Mesendoderm (in vitro differentiated cells): ENCODE measurements at regions not wholly inside any gene's neighbourhood (a gene's known extent, or its start where the extent isn't known, plus 50 kb on each side); places are given as distances from the start of the nearest gene placed in this dataset.

Experiments
- DNase-seq: peaks from one replicate; pipeline ENCODE4 v3.0.0; 2013
- H2AK5ac ChIP-seq: 2 replicates; pipeline ENCODE4 v1.6.1; 2013; ENCODE audit warnings: low read length, inconsistent platforms
- H2BK120ac ChIP-seq: 2 replicates; pipeline ENCODE4 v1.6.1; 2013; ENCODE audit warnings: low read depth, mild to moderate bottlenecking, low read length, moderate library complexity, mixed read lengths
- H2BK15ac ChIP-seq: replicated peaks from 2 replicates; pipeline ENCODE4 v1.6.1; 2013; ENCODE audit warnings: low read depth, mild to moderate bottlenecking, moderate library complexity
- H2BK5ac ChIP-seq: 2 replicates; pipeline ENCODE4 v1.6.1; 2013; ENCODE audit warnings: low read length, inconsistent platforms
- H3K18ac ChIP-seq: 2 replicates; pipeline ENCODE4 v1.6.1; 2013; ENCODE audit warnings: mild to moderate bottlenecking, low read length, mixed read lengths
- H3K23ac ChIP-seq: one replicate; pipeline ENCODE4 v1.6.1; 2013; ENCODE audit warnings: low read length
- H3K27ac ChIP-seq: 2 replicates; pipeline ENCODE4 v1.5.1; 2013; ENCODE audit warnings: low read depth, mild to moderate bottlenecking, inconsistent platforms, low read length, moderate library complexity
- H3K27me3 ChIP-seq: 2 replicates; pipeline ENCODE4 v1.6.1; 2013; ENCODE audit warnings: low read length, control low read depth, mild to moderate bottlenecking, inconsistent platforms; ENCODE audit not compliant: insufficient read depth, poor library complexity
- H3K36me3 ChIP-seq: 2 replicates; pipeline ENCODE4 v1.6.1; 2013; ENCODE audit warnings: low read length, inconsistent platforms; ENCODE audit not compliant: control insufficient read depth, insufficient read depth
- H3K4ac ChIP-seq: one replicate; pipeline ENCODE4 v1.6.1; 2013; ENCODE audit warnings: low read depth, mild to moderate bottlenecking, low read length, moderate library complexity
- H3K4me1 ChIP-seq: 2 replicates; pipeline ENCODE4 v1.6.1; 2013; ENCODE audit warnings: low read depth, low read length, inconsistent platforms; ENCODE audit not compliant: control insufficient read depth
- H3K4me2 ChIP-seq: 2 replicates; pipeline ENCODE4 v1.6.1; 2013; ENCODE audit warnings: low read length
- H3K4me3 ChIP-seq: 2 replicates; pipeline ENCODE4 v1.5.1; 2013; ENCODE audit warnings: mild to moderate bottlenecking, low read length
- H3K56ac ChIP-seq: one replicate; pipeline ENCODE4 v1.6.1; 2013; ENCODE audit warnings: low read length
- H3K79me1 ChIP-seq: 2 replicates; pipeline ENCODE4 v1.6.1; 2013; ENCODE audit warnings: low read length, inconsistent platforms
- H3K79me2 ChIP-seq: 2 replicates; pipeline ENCODE4 v1.6.1; 2013; ENCODE audit warnings: mild to moderate bottlenecking, low read length; ENCODE audit not compliant: control insufficient read depth, insufficient read depth
- H3K9ac ChIP-seq: 2 replicates; pipeline ENCODE4 v1.6.1; 2013; ENCODE audit warnings: low read length, inconsistent platforms
- H4K5ac ChIP-seq: one replicate; pipeline ENCODE4 v1.6.1; 2013; ENCODE audit warnings: low read length
- H4K8ac ChIP-seq: one replicate; pipeline ENCODE4 v1.6.1; 2013; ENCODE audit warnings: low read depth, mild to moderate bottlenecking, control low read depth, low read length, moderate library complexity
- WGBS: extraction: QIAGEN DNeasy Blood & Tissue Kit; methylation state at CpG from one replicate; pipeline ENCODE4 v1.1.7; 2013; ENCODE audit warnings: low lambda C conversion rate, missing lambda C conversion rate; ENCODE audit not compliant: insufficient coverage; ENCODE audit errors: extremely low coverage; 5-methylcytosine and 5-hydroxymethylcytosine counted together

DNA sequence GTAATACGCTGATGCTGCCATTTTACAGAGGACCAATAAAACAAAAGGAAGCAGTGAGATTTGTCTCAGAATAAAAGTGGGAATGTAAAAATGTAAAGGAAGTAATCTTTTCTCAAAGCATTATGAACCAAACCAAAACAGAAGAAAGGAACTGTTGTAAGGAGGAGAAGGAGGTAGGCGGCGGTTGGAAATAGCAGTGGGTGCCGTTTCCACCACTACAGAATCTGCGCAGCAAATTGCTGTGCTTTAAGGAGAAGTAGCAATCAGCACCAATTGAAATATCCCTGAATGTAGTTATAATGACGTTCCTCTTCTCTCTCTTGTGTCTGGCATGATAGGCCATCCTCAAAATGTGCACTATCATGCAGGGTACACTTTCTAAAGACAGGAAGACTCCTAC is 455.1 kb upstream of the TLE4 start:
- H3K9ac ChIP-seq, result no peak overlapping the region
- WGBS, result no CpG with 5 or more reads among the region's 6 CpGs

DNA sequence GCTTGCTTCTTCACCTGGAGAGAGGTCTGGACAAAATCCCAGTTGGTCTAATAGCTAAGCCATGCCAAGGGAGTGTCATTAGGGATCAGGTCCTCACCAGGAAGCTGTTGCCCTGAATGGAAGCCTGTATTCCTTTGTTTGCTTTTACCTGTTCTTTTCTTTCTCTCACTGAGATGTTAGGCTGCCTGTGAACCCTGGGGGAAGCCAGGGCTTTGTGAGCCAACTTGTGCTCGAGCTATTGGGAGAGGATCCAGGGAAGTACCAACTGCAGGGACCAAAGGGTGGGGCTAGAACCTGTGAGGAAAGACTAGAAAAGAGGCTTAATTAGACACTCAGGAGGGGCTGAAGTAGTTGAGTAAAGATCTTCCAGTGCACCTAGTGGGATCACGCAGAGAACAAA is 451.2 kb upstream of the TLE4 start:
- H2AK5ac ChIP-seq, result no peak overlapping the region

More for the DNA sequence above, 455.1 kb upstream of the TLE4 start:
- Histone ChIP-seq H4K5ac (no peak overlapping the region), H3K79me2 (no peaks in the 10 kb centered on the region), H3K79me1 (no peaks in the 10 kb centered on the region), H3K4me1 (no peaks in the 10 kb centered on the region), H3K27ac (no peak overlapping the region), H3K18ac (no peak overlapping the region), H3K56ac (no peak overlapping the region), H2BK120ac (no peak overlapping the region), H3K4me3 (no peak overlapping the region), H2BK5ac (no peak overlapping the region), H3K4ac (no peak overlapping the region), H3K27me3 (no peaks in the 10 kb centered on the region), H3K36me3 (no peaks in the 10 kb centered on the region), H4K8ac (no peak overlapping the region), H2AK5ac (no peak overlapping the region), H3K23ac (no peak overlapping the region), H3K4me2 (no peak overlapping the region), H2BK15ac (no peak overlapping the region)
- no peak for DNase-seq

DNA sequence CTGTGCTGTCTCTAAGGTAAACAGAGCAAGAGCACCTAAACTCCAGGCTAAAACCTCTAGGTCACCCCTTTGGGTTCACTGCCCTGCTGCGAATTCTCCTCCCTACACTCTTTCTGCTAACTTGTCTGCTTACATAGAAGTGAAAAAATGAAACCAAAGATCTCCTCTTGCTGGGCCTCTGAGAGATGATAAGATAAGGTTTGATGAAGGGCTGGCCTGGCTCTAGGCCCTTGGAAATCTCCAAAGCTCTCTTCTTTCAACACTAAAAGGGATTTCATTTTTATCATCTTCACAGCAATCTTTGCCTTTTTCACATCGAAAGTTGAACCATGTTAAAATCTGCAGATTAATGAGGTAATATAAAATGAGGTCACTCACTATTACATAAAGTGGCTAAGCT is 450.8 kb upstream of the TLE4 start:
- Histone ChIP-seq H3K4ac (no peak overlapping the region), H3K27ac (no peak overlapping the region)

More for the DNA sequence above, 451.2 kb upstream of the TLE4 start:
- Histone ChIP-seq H3K36me3 (no peaks in the 10 kb centered on the region), H3K79me1 (no peaks in the 10 kb centered on the region), H3K79me2 (no peaks in the 10 kb centered on the region), H3K4me2 (no peak overlapping the region), H2BK120ac (no peak overlapping the region), H3K9ac (no peak overlapping the region), H4K8ac (no peak overlapping the region), H2BK15ac (no peak overlapping the region), H3K56ac (no peak overlapping the region), H3K18ac (no peak overlapping the region), H4K5ac (no peak overlapping the region), H2BK5ac (no peak overlapping the region), H3K4me3 (no peak overlapping the region), H3K4me1 (no peaks in the 10 kb centered on the region), H3K27ac (no peak overlapping the region), H3K27me3 (no peaks in the 10 kb centered on the region), H3K4ac (no peak overlapping the region), H3K23ac (no peak overlapping the region)
- WGBS, result no CpG with 5 or more reads among the region's 2 CpGs
- DNase-seq, result no peak

DNA sequence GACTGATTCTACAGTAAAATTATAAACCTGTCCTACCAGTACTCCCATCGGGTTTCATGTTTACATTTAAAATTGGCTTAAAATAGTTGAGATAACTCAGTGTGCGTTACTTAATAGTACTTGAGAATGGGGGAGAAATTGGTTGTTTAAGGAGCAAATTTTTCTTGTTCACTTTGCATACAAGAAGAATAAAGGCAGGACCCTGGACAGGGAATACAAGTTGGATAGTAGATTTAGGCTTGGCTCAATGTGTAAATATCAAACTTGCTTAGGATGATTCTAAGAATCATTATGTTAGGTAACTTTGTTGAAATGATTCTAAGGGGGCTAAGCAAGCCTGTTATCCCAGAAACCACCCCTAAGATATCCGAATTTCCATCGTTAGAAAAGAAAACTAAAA is 448.4 kb upstream of the TLE4 start:
- Histone ChIP-seq H4K8ac (no peak overlapping the region), H4K5ac (no peak overlapping the region), H3K36me3 (no peaks in the 10 kb centered on the region), H3K9ac (no peak overlapping the region), H3K27ac (no peak overlapping the region), H3K18ac (no peak overlapping the region), H3K56ac (no peak overlapping the region), H3K27me3 (no peaks in the 10 kb centered on the region), H3K4ac (no peak overlapping the region), H2BK15ac (no peak overlapping the region), H3K23ac (no peak overlapping the region), H2BK120ac (no peak overlapping the region), H3K4me2 (no peak overlapping the region), H3K79me1 (no peaks in the 10 kb centered on the region), H2AK5ac (no peak overlapping the region), H3K79me2 (no peaks in the 10 kb centered on the region), H3K4me3 (no peak overlapping the region), H3K4me1 (no peaks in the 10 kb centered on the region), H2BK5ac (no peak overlapping the region)
- no CpG with 5 or more reads among the region's 4 CpGs for WGBS
- no peak for DNase-seq

More for the DNA sequence above, 450.8 kb upstream of the TLE4 start:
- Histone ChIP-seq H3K9ac (no peak overlapping the region), H4K5ac (no peak overlapping the region), H2AK5ac (no peak overlapping the region), H3K79me2 (no peaks in the 10 kb centered on the region), H3K4me1 (no peaks in the 10 kb centered on the region), H3K36me3 (no peaks in the 10 kb centered on the region), H3K23ac (no peak overlapping the region), H3K79me1 (no peaks in the 10 kb centered on the region), H2BK5ac (no peak overlapping the region), H3K18ac (no peak overlapping the region), H3K4me3 (no peak overlapping the region), H4K8ac (no peak overlapping the region), H3K56ac (no peak overlapping the region), H3K4me2 (no peak overlapping the region), H3K27me3 (no peaks in the 10 kb centered on the region), H2BK120ac (no peak overlapping the region), H2BK15ac (no peak overlapping the region)
- no CpG with 5 or more reads among the region's 2 CpGs for WGBS
- DNase-seq, result no peak

DNA sequence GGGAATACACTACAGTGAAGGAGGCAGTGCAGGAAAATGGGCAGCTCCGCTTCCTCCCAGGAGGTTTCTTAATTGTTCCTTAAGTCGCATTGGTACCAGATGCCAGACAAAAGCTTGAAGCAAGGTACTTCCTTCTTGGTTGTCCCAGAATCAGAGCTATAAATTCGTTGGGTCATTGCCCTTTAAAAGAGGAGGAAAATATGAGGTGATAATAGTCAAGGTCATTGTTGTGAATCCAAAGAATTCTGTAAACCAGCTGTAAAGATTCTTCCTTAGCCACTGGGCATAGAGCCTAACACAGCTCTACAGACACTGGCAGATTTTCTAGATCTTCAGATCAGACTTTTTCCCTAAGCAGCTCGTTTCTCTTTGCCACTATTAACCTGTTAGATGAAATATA is 444.1 kb upstream of the TLE4 start:
- H3K4me2 ChIP-seq, result no peak overlapping the region
- no peak overlapping the region for H2BK15ac ChIP-seq
- no peaks in the 10 kb centered on the region for H3K79me2 ChIP-seq
- no peak overlapping the region for H2BK5ac ChIP-seq
- no peak overlapping the region for H3K56ac ChIP-seq
- WGBS, result no CpG with 5 or more reads among the region's 4 CpGs
- no peak overlapping the region for H4K8ac ChIP-seq
- no peak overlapping the region for H2AK5ac ChIP-seq
- no peak overlapping the region for H3K9ac ChIP-seq
- H3K27me3 ChIP-seq, result no peaks in the 10 kb centered on the region
- H3K23ac ChIP-seq, result no peak overlapping the region
- no peak overlapping the region for H3K4ac ChIP-seq
- H3K36me3 ChIP-seq, result no peaks in the 10 kb centered on the region
- H3K27ac ChIP-seq, result no peak overlapping the region
- no peaks in the 10 kb centered on the region for H3K4me1 ChIP-seq
- H3K79me1 ChIP-seq, result no peaks in the 10 kb centered on the region
- no peak overlapping the region for H3K4me3 ChIP-seq
- no peak for DNase-seq
- no peak overlapping the region for H2BK120ac ChIP-seq
- no peak overlapping the region for H3K18ac ChIP-seq
- H4K5ac ChIP-seq, result no peak overlapping the region

DNA sequence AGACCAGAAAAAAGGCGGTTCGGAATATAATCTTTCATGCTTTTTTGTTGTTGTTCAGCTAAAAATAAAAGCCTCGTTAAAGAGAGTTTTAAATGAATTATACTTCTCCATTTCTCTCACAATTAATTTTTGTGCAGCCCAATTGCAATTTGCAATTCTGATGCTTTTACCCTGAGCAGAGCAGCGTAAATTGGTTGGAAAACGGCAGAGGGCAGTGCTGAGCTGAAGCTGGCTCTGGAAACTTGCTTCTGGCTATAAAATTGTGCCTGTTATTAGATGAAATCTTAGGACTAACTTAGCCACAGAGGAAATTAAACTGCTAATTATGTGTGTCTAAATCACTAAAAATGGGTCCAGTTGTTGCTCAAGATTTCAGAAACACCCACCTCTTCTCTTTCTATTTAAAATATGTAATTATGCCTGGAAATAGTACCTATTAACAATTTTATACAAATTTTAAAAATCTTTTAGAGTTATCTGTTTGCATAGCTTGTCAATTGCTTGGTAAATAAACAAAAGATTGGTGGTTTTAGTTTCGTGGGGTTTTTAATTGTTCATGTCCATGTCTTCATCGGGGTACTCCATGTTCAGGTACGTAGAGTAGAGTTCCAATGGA is 441.8 kb upstream of the TLE4 start:
- Histone ChIP-seq H2BK5ac (no peak overlapping the region), H3K23ac (no peak overlapping the region), H3K4me2 (no peak overlapping the region), H4K8ac (no peak overlapping the region), H3K9ac (no peak overlapping the region), H4K5ac (no peak overlapping the region), H2BK120ac (no peak overlapping the region), H3K27me3 (no peaks in the 10 kb centered on the region), H3K4me3 (no peak overlapping the region), H3K79me1 (no peaks in the 10 kb centered on the region), H3K4ac (no peak overlapping the region), H2AK5ac (no peak overlapping the region), H3K79me2 (no peaks in the 10 kb centered on the region), H3K56ac (no peak overlapping the region), H3K4me1 (no peaks in the 10 kb centered on the region), H3K18ac (no peak overlapping the region), H3K27ac (no peak overlapping the region), H3K36me3 (no peaks in the 10 kb centered on the region), H2BK15ac (no peak overlapping the region)
- no CpG with 5 or more reads among the region's 8 CpGs for WGBS
- peak; percentile 16 for DNase-seq
